GM18508 (cell line): ENCODE measurements at regions not wholly inside any gene's neighbourhood (a gene's known extent, or its start where the extent isn't known, plus 50 kb on each side); places are given as distances from the start of the nearest gene placed in this dataset.
"Not testable (repeated sequence)": the region's sequence is repeated elsewhere in the genome, so short reads cannot be mapped to it uniquely, and the experiment has no call there.

ENCODE experiments used
- ATAC-seq: cut with Tn5 transposase; IDR thresholded peaks from one replicate; pipeline ENCODE4 v1.9.1; 2021; ENCODE audit warnings: moderate number of reproducible peaks; ENCODE audit not compliant: insufficient read depth, unreplicated experiment

DNA sequence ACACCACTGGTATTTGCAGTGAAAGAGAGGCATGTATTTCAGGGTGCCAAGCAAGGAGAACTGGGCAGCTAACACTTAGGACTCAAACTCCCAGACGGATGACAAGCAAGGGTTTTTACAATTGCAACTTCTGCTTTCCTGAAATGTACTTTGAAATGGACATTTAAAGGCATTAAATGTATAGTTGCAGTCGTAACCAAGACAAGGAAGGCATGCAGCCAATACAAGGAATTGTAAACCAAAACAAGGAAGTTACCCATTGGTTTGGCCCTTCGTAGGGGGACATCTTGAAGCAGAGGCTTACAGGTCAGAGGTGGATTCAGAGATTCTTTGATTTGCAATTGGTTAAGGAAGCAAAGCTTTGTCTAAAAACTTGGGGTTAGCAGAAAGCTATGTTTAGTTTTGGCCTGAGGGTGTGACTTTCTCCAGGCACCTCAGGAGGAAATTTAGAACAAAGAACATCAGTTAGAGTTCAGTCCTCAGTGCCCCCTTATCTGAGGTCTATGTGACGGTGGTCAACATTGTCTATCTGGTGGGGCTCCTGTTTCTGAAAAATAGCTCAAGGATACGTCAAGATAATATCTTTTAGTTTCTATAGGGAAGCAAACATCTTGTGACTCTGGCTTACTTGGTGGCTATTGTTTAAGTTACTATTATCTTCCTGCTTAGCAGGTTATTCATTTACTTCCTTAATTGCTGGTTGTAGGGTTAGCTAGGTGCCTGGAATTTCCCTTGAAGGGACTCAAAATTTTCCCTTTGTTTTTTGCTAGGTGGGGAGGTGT, 266.0 kb downstream of the CD83 start:
- ATAC-seq, result no peak

DNA sequence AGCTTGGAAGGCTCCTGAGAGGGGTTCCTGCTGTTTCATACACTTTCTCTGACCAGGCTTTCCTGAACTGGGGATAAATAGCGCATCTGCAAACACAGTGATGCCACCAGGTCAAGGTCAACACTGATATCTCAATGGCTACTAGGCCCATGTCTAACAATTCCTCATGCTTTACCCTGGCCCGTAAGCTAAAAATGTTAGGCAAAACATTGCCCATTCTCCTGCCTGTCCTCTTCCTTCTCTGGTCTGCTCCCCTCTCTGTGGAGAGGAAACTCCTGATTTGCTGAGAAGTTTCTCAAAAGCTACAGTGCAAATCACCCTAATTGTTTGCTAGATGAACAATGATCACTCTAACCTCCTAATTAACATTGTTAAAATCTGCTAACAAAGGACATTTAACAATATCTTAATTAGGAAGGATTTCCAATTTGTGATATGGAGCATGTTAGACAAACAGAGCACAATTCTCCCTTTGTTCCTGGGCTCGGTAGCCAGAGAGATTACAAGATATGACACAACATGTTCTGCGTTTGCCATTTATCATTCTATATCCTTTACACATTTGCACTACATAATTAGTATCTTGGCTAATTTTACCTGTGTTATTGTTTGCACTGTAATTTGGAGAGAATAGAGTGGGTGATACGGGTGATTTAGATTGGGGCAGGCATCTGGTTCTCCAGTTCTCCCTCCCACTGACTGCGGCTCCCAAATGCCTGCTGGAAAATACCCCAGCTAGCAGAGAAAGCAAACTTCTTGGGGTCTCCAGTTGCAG, 266.8 kb downstream of the CD83 start:
- ATAC-seq, result no peak

DNA sequence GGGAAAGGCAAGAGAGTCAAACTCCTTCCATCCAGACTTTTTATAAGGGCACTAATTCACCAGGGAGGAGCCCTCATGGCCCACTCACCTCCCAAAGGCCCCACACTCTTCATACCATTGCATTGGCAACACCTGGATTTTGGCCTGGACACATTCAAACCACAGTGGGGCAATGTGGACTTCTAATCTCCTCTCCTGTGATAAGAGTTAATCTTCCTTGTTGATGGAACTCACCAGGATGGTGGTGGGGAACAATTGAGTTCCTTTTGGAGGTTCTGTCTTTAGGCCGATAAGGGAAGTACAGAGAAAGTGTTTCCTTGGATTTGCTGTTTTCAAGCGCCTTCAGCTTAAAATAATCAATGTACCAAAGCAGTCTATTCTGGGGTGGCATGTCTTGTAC, 268.7 kb downstream of the CD83 start:
- no peak for ATAC-seq

DNA sequence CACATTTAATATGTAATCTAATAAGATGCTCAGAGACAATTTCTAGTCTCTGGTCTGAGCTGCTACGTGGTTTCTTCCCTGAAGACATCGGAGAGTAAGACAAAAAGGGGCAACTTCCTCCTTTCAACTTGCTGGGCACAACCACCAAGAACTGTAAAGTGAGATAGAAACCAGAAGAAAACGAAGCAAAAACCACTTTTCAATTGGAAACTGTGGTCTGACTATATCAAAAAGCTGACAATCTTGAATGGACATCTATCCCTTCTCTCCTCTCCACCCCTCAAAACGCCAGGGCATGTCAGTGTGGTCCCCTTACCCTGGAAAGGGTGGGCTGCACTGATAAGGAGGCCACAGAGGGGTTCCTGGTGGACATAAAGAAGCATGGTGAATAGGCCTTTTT, 269.1 kb downstream of the CD83 start:
- ATAC-seq, result no peak

DNA sequence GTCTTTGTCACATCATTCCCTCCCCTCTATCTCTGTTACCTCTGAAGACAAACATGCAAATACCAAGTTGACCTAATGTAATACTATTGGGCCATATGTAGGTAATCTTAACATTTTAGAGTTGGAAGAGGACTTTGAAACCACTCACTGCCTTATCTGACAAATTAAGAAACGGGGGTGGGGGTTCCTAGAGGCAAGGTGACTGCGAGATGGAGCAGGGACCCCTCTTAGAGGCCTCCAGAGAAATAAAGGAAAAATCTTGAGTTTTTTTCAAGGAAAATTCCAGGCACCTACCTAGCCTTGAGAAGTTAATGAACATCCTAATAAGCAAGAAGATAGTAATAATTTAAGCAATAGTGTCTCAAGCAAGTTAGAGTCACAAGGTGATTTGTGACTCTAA, 270.8 kb downstream of the CD83 start:
- ATAC-seq, result no peak

DNA sequence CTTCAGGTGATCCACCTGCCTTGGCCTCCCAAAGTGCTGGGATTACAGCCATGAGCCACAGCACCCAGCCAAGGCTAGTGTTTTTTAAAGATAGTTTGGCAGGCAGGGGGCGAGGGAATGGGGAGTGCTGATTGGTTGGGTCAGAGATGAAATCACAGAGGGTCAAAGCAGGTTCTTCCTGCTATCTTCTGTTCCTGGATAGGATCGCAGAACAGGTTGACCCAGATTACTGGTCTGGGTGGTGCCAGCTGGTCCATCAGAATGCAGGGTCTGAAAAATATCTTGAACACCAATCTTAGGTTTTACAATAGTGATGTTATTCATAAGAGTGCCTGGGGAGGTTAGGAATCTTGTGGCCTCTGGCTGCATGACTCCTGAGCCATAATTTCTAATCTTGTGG, 272.2 kb downstream of the CD83 start:
- not testable (repeated sequence) for ATAC-seq

DNA sequence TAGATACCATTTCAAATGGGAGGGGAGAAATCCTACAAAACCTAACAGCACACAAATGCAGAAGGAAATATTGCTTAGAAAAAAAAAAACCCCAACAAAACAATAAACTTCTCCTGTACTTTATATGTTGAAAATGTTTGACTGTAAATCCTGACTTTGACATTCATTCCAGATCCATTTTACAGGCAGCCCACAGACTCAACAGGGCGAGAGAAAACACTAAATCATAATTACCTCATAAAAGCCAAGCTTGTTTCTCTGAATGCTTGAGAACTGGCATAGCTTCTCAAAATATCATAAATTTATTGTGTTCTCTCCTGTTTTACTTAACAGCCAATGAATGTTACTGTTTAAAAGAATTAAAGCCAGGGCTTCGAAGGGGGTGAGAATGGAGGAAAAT, 273.2 kb downstream of the CD83 start:
- no peak for ATAC-seq

DNA sequence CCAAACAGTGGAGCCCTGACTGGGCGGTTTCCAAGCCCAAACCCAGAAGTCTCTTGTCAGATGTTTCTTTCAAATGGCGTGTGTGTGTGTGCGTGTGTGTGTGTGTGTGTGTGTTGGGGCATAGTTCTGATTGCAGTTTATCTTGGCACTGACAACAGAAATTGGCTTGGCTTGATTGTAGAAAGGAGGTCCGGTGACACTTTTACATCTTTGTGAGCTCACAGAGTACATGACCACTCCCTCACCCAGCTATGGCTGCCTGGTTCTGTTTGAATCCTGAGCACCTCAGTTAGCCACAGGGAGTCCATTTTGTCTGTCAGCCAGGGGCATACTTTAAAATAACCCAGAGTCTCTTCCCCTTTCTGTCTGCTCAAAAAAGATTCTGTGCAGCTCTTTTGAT, 276.3 kb downstream of the CD83 start:
- no peak for ATAC-seq

DNA sequence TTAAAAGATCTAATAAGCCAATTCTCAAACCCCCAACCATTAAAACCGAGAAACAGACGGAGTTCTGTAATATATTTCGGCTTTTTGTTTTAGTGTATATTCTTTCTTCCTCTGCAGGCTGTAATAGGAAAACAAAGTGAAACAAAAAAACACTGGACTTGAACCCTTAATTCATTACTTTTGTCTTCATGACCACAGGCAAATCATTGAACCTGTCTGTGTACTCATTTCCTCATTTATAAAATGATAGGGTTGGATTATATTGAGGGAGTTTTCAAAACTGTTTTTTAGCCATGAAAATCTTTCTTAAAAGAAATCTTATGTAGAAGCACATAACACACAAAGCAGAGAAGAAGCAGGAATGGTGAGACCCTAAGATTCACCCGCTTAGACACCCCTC, 278.8 kb downstream of the CD83 start:
- ATAC-seq, result no peak

DNA sequence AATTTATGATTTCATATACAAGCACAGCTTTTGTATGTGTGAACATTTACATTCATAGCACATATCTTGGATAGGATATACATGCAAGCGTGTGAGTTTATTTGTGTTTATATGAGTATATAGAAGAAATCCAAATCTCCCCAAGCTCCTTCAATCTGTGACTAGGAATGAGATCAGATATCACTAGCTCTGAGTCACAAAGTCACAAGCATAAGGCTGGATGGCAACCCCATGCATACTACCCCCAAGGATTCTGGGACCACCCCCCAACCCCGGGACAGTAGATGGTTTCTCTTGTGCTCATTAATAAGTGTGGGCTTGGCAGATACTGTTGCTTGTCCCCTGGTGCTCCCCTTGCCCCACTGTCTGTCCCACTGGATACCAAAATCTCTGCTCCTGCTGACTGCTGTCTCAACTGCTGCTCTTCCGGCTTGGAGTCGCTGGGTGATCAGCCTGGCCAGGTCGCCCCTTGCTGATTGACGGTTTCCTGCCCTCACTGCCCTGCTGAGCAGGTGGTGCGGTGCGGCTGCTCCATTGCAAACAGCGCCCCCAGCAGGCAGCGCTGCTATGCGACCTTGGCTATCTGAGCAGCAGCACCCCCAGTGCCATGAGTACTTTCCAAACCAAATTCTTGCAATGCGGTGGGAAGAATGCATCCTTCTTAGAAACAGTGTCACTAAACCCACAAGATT, 279.4 kb downstream of the CD83 start:
- ATAC-seq, result no peak

DNA sequence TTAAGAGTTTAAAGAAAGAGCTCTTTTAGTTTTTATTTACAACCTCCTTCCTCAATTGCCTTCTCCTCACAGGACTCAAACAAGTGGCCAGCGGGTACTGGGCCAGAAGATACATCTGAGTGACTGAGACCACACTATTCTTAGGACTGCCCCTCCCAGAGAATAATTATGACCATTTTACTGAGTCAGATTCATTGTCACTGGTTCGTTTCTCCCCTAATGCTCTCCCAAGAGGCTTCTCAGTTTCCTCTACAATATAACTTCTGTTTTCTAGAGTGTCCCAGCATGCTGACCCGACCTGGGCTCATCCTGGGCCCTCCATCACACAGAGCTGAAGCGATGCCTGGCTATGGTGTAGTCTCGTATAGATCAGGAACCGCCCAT, 279.9 kb downstream of the CD83 start:
- ATAC-seq, result no peak

DNA sequence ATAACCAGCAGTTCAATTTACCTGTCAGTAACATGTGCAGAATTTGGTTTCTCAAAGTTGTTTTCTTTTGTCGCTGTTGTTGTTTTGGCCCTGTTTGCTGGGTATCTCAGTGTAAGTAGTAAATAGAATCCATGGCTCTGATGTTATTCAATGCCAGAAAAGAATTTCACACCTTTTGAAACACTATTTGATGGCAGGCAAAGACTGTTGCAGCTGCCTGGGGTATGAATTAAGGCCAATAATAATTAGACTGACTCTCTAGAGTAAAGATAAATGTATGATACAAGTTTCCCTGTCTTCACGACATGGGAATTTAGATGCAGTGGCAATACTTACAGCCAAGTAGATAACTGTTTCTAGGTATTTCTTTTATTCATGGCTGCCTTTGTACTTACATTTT, 281.4 kb downstream of the CD83 start:
- ATAC-seq, result no peak

DNA sequence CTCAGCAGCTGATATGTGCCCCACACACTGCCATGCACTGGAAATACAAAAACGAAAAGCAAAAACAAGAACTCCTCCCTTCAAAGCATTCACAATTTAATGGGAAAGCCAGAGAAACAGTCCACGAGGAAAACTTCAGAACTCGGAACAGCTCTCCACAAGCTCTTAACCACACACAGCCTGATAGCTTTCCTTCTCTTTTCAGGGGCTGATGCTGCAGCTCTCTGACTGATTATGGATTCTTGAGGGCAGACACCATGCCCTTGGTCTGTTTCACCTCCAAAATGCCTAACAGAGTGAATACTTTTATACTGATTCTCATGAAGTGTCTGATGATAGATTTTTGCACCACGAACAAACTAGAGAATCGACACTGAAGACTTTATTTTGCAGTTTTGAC, 282.1 kb downstream of the CD83 start:
- no peak for ATAC-seq

DNA sequence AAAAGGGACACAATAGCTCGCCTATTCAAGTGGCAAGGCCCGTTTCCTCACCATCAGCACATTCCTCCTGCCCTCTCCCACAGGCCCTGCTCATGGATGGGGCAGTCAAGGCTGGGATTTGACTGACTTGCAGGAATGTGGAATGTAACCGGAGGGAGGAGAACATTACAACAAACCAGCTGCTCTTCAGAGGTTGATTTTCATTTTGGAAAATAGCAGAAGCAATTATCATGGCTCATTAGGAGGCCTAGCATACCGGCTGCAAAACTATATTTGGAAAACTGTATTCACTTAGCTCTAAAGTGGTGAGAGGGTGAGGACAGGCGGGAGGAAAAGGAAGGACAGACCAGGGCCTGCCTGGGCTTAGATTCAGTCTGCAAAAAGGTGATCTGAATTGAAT, 283.7 kb downstream of the CD83 start:
- ATAC-seq, result no peak

DNA sequence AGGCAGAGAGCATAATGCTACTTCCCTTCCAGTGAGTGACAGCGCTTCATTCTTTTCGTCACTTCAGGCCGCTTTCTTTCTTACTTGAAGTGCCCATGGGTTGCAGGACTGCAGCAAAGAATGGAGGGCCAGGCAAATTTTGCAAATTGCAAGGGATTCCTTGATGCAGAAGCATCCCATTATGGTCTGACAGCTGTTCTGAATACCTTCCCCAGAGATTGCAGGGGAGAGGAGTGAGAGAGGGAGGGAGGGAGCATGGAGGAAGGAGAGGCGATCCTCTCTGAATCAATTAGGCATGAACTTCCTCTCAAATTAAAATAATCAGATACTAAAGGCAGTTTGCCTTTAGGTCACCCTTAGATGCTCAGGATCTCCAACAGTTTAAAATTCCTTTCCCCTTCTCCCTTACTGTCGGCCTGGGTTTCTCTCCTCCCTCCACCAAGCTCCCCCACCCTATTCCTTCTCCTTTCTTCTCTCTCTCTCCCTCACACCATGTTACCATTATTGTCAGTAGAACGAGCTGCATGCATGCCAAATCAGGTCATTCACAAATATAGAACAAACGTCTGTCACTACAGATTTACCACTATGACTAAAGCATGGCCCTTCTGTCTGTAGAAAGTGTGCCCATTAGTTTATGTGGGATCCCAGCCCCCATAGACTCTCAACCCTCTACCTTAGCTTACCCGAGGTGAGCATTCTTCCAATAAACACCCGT, 289.2 kb downstream of the CD83 start:
- ATAC-seq, result no peak

DNA sequence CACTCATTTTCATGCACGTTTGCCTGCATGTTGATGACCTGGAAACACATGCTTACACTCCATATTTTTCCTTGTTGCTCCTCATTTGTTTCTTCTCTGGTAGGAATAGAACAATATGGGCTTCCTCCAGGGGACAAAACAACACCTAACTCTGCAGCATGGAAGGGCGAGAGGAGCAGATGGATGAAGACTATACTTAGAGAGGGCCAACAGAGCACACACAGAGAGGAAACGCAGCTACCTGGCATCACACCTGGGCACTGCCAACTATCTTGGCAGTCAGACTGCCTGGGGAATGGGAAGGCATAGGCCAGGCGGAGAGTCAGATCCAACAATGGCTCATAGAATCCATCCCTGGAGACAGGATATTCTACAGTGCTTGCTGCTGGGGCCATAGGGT, 290.9 kb downstream of the CD83 start:
- no peak for ATAC-seq

DNA sequence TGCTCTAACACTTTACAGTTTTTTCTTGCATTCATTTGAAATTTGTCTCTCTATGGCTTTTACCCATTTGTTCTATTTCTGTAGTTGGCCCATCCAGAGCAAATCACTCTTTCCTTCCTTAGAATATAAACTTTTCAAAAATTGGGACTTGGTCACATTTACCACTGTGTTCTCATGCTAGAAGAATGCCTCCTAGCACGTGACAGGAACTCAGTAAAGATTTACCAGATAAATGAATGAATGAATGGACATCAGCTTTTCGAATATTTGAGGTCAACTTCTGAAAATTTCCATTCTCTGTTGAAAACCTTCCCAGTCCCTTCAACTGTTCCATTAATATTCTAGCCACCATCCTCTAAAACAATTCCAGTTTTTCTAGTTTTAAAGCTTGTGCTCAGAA, 294.5 kb downstream of the CD83 start:
- ATAC-seq, result no peak

DNA sequence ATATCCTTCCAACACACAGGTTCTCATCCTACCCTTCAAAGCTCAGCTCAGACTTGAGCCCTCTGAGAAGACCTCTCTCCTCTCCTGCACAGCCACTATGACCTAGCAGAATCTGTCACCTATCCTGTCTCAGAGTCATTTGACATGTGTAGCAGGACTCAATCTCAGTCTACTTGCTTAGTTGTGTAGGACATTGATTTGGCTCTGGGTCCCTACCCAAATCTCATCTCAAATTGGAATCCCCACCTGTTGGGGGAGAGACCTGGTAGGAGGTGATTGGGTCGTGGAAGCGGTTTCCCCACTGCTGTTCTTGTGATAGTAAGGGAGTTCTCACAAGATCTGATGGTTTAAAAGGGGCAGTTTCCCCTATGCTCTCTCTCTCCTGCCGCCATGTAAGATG, 297.9 kb downstream of the CD83 start:
- no peak for ATAC-seq

DNA sequence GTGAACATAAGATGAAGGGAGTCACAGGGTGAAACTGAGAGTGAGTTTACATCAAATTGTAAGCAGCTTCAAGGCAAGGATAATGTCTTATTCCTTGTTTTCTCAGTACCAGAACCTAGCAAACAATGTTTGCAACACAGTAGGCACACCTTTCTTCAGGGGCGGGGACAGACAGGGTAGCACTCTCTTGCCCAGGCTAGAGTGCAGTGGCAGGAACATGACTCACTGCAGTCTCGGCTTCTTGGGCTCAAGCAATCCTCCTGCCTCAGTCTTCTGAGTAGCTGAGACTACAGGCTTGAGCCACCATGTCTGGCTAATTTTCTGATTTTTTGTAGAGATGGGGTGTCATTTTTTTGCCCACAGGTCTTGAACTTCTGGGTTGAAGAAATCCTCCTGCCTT, 299.8 kb downstream of the CD83 start:
- no peak for ATAC-seq

DNA sequence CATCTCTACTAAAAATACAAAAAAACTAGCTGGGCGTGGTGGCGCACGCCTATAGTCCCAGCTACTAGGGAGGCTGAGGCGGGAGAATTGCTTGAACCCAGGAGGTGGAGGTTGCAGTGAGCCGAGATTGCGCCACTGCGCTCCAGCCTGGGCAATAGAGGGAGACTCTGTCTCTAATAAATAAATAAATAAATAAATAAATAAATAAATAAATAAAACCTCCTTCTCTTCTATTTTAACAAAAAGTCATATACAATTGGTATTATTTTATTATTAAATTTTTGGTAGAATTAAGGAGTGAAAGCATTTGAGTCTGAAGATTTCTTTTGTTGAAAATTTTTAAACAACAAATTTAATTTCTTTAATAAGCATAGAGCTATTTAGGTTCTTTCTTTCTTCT, 301.7 kb downstream of the CD83 start:
- not testable (repeated sequence) for ATAC-seq

DNA sequence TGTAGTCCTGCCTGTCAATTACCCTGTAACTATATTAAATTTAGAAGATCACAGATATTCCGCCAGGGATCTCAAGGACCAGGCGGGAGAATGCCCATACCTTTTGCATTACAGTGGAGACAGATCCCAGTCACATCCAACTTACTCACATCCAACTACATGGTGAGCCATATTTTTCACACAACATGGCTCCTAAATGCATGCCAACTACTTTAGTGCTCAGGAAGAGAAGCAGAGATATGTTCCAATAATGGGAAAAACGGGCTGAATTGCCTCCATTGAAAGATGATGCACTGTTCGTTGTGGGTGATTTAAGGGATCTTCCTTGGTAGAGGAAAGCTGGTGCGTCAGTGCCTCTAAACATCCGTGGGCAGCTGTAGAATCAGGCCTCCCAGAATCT, 304.5 kb downstream of the CD83 start:
- ATAC-seq, result no peak
